ENCODE measurements at regions not wholly inside any gene's neighbourhood (a gene's known extent, or its start where the extent isn't known, plus 50 kb on each side); places are given as distances from the start of the nearest gene placed in this dataset.

- no peak for TF ChIP-seq CTCF (IDR thresholded peaks at IDR 0.05)
- TF ChIP-seq POLR2A (IDR thresholded peaks at IDR 0.05), result no peak
Measured at GRCh38 chr6:84568971-84569370, 195.4 kb downstream of the TBX18 start.
